ENCODE measurements at regions not wholly inside any gene's neighbourhood (a gene's known extent, or its start where the extent isn't known, plus 50 kb on each side); places are given as distances from the start of the nearest gene placed in this dataset.

GRCh38 chr3:153440311-153440710 lies 278.3 kb downstream of the RAP2B start:
- H3K9ac ChIP-seq (ENCODE audit: control insufficient read depth, extremely low read depth, insufficient read depth, low read length), result no peak overlapping the region
- H3K4me1 ChIP-seq (ENCODE audit: control insufficient read depth, extremely low read depth, insufficient read depth, low read length), result no peaks in the 10 kb centered on the region
- dilution Hi-C loops (cut with MboI; ENCODE audit: extremely low pct_ligation_motif_present, low sequenced_read_pairs), result no loop called here
- H2AFZ ChIP-seq (ENCODE audit: control insufficient read depth, low read length), result no peak overlapping the region
- no peaks in the 10 kb centered on the region for H3K79me2 ChIP-seq (ENCODE audit: control insufficient read depth, insufficient read depth, low read length)
- H3K27me3 ChIP-seq (ENCODE audit: control insufficient read depth, extremely low read depth, insufficient read depth, low read length), result no peaks in the 10 kb centered on the region
- H4K20me1 ChIP-seq (ENCODE audit: control insufficient read depth, extremely low read depth, insufficient read depth, low read length), result no peaks in the 10 kb centered on the region
- no peaks in the 10 kb centered on the region for H3K36me3 ChIP-seq (ENCODE audit: control insufficient read depth in 2 of 2, extremely low read depth in 1 of 2, insufficient read depth in 2 of 2, low read length in 2 of 2)
- H3K4me3 ChIP-seq (ENCODE audit: control insufficient read depth in 2 of 3, extremely low read depth in 1 of 3, insufficient read depth in 2 of 3, low read depth in 1 of 3, low read length in 3 of 3), result no peak overlapping the region
- FAIRE-seq (no peak), DNase-seq (ENCODE audit: low read depth, low spot score) (no peak)
- no peak for TF ChIP-seq EZH2 (IDR thresholded peaks at IDR 0.05; ENCODE audit: low read length)
- TF ChIP-seq CTCF (optimal IDR thresholded peaks at IDR 0.05 in 1 of 3, IDR thresholded peaks at IDR 0.05 in 1 of 3, conservative IDR thresholded peaks at IDR 0.05 in 1 of 3; ENCODE audit: extremely low read depth in 1 of 3, insufficient read depth in 2 of 3, low read length in 3 of 3), result no peak
- H3K4me2 ChIP-seq (ENCODE audit: control insufficient read depth, extremely low read depth, insufficient read depth, low read depth, low read length), result no peak overlapping the region
- no peaks in the 10 kb centered on the region for H3K9me1 ChIP-seq (ENCODE audit: control insufficient read depth, extremely low read depth, insufficient read depth, low read length)
- no peak overlapping the region for H3K27ac ChIP-seq (ENCODE audit: control insufficient read depth, insufficient read depth, low read length)
- no peaks in the 10 kb centered on the region for H3K9me3 ChIP-seq (ENCODE audit: control insufficient read depth, low read depth, low read length)

GRCh38 chr3:153442386-153442785 lies 280.4 kb downstream of the RAP2B start:
- Histone ChIP-seq H2AFZ (ENCODE audit: control insufficient read depth, low read length) (no peak overlapping the region), H3K36me3 (ENCODE audit: control insufficient read depth in 2 of 2, extremely low read depth in 1 of 2, insufficient read depth in 2 of 2, low read length in 2 of 2) (no peaks in the 10 kb centered on the region), H3K27me3 (ENCODE audit: control insufficient read depth, extremely low read depth, insufficient read depth, low read length) (no peaks in the 10 kb centered on the region), H3K4me3 (ENCODE audit: control insufficient read depth in 2 of 3, extremely low read depth in 1 of 3, insufficient read depth in 2 of 3, low read depth in 1 of 3, low read length in 3 of 3) (no peak overlapping the region), H4K20me1 (ENCODE audit: control insufficient read depth, extremely low read depth, insufficient read depth, low read length) (no peaks in the 10 kb centered on the region), H3K9me1 (ENCODE audit: control insufficient read depth, extremely low read depth, insufficient read depth, low read length) (no peaks in the 10 kb centered on the region), H3K9ac (ENCODE audit: control insufficient read depth, extremely low read depth, insufficient read depth, low read length) (no peak overlapping the region), H3K9me3 (ENCODE audit: control insufficient read depth, low read depth, low read length) (no peaks in the 10 kb centered on the region), H3K27ac (ENCODE audit: control insufficient read depth, insufficient read depth, low read length) (no peak overlapping the region), H3K4me2 (ENCODE audit: control insufficient read depth, extremely low read depth, insufficient read depth, low read depth, low read length) (no peak overlapping the region), H3K4me1 (ENCODE audit: control insufficient read depth, extremely low read depth, insufficient read depth, low read length) (no peaks in the 10 kb centered on the region), H3K79me2 (ENCODE audit: control insufficient read depth, insufficient read depth, low read length) (no peaks in the 10 kb centered on the region)
- FAIRE-seq, result no peak
- TF ChIP-seq EZH2 (IDR thresholded peaks at IDR 0.05; ENCODE audit: low read length), result no peak
- no peak for TF ChIP-seq CTCF (optimal IDR thresholded peaks at IDR 0.05 in 1 of 3, IDR thresholded peaks at IDR 0.05 in 1 of 3, conservative IDR thresholded peaks at IDR 0.05 in 1 of 3; ENCODE audit: extremely low read depth in 1 of 3, insufficient read depth in 2 of 3, low read length in 3 of 3)
- dilution Hi-C loops (cut with MboI; ENCODE audit: extremely low pct_ligation_motif_present, low sequenced_read_pairs), result no loop called here
- DNase-seq (ENCODE audit: low read depth, low spot score), result no peak
